NCI-H82 (cell line): ENCODE measurements at regions not wholly inside any gene's neighbourhood (a gene's known extent, or its start where the extent isn't known, plus 50 kb on each side); places are given as distances from the start of the nearest gene placed in this dataset.

ENCODE experiments used
- DNase-seq: peaks from one replicate; lab custom pipeline; 2025; lab: John Stamatoyannopoulos, UW

- no peak for DNase-seq
Measured at GRCh38 chr1:81617308-81617967, 183.3 kb upstream of the ADGRL2 start.

DNA sequence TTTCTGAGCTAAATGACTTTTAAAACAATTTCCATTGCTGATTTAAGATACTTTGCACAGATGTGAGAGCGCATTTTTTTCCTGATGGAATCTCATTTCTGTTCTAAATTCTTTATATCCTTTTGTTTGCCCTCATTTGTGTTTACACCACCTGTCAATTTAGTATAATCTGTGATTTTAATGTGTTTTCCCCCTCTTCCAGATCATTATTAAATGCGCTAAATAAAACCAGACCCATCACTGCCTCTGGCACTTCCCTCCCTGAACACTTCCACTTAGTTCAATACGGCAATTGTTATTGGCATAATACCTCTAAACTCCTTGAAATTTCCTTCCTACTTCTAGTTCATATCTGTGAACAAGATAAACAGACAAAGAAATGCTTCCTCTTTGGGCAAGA is 186.9 kb upstream of the ADGRL2 start:
- DNase-seq, result no peak

DNA sequence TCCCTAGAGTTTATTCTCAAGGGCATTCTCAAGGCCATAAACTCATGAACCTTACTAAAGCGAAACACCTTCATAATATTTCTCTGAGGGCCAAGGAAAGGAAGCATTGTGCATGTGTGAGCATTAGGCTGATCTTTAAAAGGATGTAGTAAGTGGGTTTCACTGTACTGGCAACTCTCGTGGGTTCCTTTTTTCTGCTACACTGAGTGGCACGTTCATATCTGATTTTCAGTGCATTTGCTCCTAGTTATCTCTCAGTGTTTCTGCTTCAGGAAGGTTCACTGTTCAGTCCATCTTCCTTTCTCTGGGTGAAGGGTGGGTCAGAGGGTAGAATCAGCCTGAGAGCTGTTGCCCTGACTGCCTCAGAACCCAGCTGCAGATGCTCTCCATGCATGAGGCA is 192.8 kb upstream of the ADGRL2 start:
- no peak for DNase-seq

- DNase-seq, result no peak
Measured at GRCh38 chr1:81607086-81607485, 193.6 kb upstream of the ADGRL2 start.

DNA sequence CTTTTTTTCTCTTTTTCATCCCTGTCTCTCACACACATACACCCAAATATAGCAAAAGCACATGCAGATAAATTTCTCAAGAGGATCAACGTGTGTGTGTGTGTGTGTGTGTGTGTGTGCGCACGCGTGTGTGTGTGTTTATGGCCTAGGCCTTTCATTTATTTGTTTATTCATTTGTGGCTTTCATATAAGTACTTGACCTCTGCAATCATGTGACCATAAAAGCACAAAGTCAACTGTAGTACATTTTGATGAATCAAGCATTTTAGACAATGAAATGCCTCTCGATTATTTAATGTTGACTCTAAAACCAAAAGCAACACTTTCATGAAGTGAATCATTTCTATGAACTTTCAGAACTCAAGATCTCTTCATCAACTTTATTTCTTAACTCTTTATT is 194.1 kb upstream of the ADGRL2 start:
- DNase-seq, result no peak

GRCh38 chr1:81605023-81605422 is 195.7 kb upstream of the ADGRL2 start:
- DNase-seq, result peak; percentile 9

- no peak for DNase-seq
Measured at GRCh38 chr1:81600878-81601622, 199.7 kb upstream of the ADGRL2 start.

GRCh38 chr1:81600363-81600762 is 200.4 kb upstream of the ADGRL2 start:
- no peak for DNase-seq

DNA sequence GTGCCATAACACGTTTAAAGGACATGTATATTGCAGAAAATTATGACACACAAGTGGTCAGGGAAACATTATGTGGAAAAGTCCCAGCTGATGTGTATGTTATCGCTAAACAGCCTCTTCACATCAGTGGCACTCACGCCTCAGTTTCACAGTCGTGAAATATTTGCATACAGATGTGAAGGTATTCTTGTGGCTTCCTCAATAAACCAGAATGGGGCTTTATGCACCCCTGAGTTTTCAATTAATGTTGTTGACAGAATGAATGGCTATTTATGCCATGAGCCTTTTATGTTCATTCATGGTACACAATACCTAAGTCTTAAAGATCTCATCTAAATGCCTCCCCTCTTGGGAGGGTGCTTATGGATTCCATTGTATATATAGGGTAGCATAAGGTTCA is 202.1 kb upstream of the ADGRL2 start:
- no peak for DNase-seq

DNA sequence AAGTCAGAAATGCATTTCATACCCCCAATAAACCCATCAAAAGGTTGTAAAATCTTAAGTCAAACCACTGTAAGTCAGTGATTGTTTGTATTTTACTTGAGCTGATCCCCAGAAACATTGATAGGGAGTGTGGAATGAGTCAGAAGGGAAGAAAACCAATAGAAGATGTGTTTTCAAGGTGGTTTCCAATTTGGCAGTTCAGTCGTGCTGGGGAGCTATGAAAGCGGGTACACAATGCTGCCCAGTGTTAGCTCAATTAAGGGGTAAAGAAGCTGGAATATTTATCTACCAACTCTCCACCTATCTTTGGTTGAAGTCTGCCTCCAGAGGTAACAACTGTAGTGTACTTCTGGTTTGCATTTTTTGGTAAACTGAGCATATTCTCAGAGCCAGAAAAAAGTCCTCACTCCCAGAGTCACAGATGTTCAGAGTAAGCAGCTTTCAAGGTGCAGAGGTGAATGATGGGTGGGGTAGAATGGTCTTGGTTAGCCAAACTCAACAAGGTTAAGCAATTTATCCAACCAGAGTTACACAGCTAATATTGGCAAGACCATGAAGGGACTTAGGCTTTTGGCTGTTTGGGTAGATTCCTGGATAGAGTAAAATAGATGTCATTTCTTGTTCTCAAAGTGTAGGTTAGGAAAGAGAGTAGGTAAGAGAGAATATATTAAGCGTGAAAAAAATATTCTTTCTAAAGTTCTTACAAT is 202.9 kb upstream of the ADGRL2 start:
- peak; percentile 15 for DNase-seq

- peak; percentile 10 for DNase-seq
Measured at GRCh38 chr1:81596341-81596740, 204.4 kb upstream of the ADGRL2 start.

GRCh38 chr1:81594206-81594605 is 206.5 kb upstream of the ADGRL2 start:
- no peak for DNase-seq

DNA sequence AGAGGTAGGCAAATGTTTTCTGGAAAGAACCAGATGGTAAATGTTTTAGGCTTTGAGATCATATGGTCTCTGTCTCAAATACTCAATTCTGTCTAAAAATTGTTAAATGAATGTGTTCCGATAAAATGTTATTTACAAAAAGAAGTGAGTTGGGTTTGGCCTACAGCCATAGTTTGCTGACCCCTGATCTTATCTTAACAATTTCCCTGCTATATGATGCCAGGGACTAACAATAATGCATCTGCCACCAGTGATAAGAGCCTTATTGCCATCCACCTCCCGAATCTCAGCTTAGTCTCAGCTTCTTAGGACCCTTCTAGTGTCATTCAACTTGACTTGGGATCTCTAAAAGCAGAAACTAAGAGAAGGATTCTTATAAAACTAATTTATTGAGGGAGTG is 208.5 kb upstream of the ADGRL2 start:
- DNase-seq, result no peak

DNA sequence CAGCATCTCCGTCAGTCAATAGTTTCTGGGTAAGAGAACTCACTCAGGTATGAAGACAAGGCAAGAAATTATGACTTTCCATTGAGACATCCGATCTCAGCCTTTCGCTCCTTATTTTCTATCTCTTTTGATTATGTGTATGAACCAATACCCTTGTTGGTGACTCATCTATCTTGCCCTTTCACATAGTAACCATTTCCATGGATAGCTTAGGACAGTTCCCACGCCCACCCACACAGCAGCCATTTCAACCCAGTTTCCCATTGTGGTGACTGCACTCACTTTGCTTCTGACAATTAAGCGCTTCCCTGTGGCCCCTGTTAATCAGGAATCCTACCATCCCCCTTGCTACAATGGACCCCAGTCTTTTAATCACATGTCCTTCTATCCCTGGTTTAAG is 210.6 kb upstream of the ADGRL2 start:
- DNase-seq, result no peak

DNA sequence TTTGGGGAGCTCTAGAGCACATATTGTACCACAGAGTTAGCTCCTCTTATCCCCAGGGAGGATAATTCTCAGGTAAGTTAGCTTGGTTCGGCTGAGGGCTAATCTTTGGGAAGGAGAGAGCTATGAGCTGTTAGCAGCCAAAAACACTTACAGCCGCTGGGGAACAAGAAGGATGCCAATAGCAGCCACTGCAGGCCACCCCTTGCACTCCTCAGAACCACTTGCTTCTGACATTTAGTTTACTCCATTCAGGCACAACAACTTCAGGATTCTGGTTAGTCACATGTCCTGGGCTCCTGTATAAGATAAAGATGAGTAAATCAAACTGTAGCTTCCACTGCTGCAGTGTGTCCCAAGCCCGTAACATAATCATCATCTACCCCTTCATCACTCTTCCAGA is 212.6 kb upstream of the ADGRL2 start:
- no peak for DNase-seq

GRCh38 chr1:81587426-81587825 is 213.3 kb upstream of the ADGRL2 start:
- DNase-seq, result no peak

GRCh38 chr1:81585371-81585770 is 215.4 kb upstream of the ADGRL2 start:
- DNase-seq, result no peak

DNA sequence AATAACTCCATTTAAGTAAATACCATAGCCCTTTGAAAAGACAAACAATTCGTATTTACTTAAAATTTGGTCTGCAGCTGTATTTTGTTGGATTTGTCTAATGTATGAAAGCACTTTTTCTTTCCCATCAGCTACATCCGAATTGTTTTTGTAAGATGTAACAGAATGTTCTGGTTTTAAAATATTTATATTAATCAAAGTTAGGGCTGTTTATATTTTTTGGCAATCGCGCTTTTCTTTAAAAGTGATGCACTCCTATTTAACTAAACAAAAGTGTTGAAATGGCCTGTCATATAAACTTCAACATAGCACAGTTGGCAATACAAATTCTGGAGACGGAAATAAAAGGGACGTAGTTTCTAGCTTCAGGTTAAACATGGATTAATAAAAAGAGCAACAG is 216.3 kb upstream of the ADGRL2 start:
- DNase-seq, result no peak

GRCh38 chr1:81583878-81584277 is 216.9 kb upstream of the ADGRL2 start:
- peak; percentile 43 for DNase-seq

DNA sequence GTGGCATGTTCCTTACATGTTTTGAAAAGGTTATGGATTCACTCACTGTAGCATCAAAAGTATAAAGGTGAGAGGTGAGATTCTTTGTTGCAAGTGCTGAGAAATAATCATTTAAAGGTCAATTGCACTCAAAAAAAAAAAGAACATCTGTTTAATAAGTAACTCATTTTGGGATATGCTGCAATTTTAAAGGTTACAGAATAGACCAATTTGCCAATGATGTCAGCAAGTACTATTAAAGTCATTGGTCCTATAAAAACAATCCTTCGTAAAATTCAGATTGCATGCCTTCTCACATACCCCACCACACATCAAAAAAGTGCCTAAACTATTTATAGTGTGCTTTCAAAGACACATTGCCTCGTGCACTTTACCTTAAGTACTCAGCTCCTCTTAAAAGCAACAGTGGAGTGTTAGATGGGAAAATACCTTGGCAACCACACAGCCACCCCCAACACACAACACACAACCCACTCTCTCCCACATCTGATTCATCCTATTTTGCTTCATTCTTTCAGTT is 218.2 kb upstream of the ADGRL2 start:
- no peak for DNase-seq

DNA sequence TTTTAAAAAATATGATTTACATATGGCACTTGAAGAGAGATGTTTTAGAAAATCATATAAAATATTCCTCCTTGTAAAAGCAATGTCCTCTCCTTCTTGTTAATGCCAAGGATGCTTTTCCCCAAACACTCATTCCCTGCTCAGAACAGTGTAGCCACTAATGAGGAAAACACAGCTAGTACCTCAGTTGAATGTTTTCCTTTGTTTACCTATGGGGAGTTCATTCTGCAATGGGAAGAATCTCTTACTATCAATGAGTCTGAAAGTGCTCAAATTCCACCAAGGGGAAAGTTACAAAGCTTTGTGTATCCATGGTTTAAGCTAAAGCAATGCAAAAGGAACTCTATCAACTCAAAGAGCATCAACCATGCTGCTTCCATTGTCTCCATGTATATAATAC is 221.9 kb upstream of the ADGRL2 start:
- DNase-seq, result no peak

GRCh38 chr1:81577004-81577697 is 223.6 kb upstream of the ADGRL2 start:
- no peak for DNase-seq
